Activated T-cell treated with anti-CD3 and anti-CD28 coated beads for 48 hours (primary cell): ENCODE measurements at regions not wholly inside any gene's neighbourhood (a gene's known extent, or its start where the extent isn't known, plus 50 kb on each side); places are given as distances from the start of the nearest gene placed in this dataset.
A peak's percentile ranks its signal among the peaks of the same experiment; 100 is the strongest.

ENCODE experiments used
- DNase-seq: peaks from one replicate; pipeline ENCODE4 v3.0.0-alpha.2; 2020; ENCODE audit warnings: low read depth

- no peak for DNase-seq
Measured at GRCh38 chr11:45347348-45348082, 61.4 kb upstream of the SYT13 start.

DNA sequence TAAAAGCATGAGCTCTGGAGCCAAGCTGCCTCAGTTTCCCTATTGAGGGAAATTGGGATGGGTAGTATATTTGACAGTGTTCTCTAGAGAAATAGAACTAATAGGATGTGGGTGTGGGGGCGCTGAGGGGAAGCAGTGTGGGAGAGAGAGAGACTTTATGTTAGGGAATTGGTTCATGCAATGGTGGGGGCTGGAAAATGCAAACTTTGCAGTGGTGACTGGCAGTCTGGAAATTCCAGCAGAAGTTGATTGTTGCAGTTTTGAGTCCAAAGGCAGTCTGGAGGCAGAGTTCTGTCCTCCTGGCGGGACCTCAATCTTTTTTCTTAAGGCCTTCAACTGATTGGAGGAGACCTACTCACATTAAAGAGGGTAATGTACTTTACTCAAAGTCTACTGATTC lies 59.4 kb upstream of the SYT13 start:
- no peak for DNase-seq

- no peak for DNase-seq
Measured at GRCh38 chr11:45344028-45344427, 57.9 kb upstream of the SYT13 start.

DNA sequence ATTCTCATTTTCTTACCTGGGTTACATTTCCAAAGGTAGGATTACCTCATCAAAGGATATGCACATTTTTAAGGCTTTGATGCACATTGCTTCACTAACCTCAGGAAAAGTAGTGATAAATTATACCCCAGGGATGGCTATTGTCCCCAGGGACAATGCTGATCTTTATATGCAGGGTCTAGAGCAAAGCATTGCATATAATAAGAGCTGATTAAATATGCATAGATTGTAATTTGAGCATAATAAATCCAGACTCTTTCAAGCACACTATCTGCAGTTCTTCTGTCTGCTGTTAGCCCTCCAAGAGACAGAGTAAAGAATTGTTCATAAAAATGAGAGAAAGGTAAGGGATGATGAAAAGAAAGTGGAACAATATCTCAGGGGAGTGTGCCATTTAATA lies 57.3 kb upstream of the SYT13 start:
- DNase-seq, result no peak

DNA sequence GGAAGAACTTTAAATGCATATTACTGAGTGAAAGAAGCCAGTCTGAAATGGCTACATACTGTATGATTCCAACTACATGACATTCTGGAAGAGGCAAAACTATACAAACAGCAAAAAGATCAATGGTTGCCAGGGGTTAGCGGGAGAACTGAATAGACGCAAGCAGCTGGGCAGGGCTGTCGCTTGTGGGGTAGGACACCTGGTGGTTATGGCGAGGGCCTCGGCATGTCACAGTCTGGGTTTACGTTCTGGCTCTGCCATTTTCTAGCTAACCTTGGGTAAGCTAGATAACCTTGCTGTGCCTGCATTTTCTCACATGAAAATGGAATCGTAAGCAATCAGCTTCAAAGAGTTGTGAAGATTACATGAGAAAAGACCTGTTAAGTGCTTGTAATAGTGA lies 55.2 kb upstream of the SYT13 start:
- no peak for DNase-seq

GRCh38 chr11:45339729-45340519 lies 53.8 kb upstream of the SYT13 start:
- DNase-seq, result peak; percentile 91

GRCh38 chr11:45337583-45338360 lies 51.6 kb upstream of the SYT13 start:
- no peak for DNase-seq

DNA sequence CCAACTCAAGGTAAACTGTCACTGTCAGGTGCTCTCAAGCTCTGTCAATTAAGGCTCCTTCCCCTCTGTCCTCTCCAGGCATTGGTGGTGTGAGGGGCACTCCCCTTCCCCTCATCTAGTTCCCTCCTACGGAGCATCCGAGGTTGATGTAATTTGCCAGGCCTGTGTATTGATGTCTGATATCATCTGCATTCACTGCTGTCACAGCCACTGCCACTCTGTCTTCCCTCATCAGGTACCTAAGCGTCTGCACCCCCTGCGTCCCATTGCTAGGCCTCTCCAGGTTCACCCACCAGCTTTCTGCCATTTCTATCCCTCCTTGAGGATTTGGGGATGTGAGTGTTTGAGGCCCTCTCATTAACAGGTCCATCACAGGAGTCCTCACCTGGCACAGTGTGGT lies 50.0 kb upstream of the SYT13 start:
- no peak for DNase-seq
